Urinary bladder (tissue), 3 donors: ENCODE measurements at regions not wholly inside any gene's neighbourhood (a gene's known extent, or its start where the extent isn't known, plus 50 kb on each side); places are given as distances from the start of the nearest gene placed in this dataset.

ENCODE experiments used
- DNase-seq: peaks from one replicate; pipeline ENCODE4 v3.0.0-alpha.2; 2015; ENCODE audit errors: extremely low spot score
- H3K27ac ChIP-seq: one replicate; pipeline ENCODE4 v1.5.1; 2013; ENCODE audit warnings: low read depth, mild to moderate bottlenecking, moderate library complexity
- H3K36me3 ChIP-seq: one replicate; pipeline ENCODE4 v1.6.1; 2013; ENCODE audit warnings: mild to moderate bottlenecking, moderate library complexity; ENCODE audit not compliant: insufficient read depth
- H3K4me1 ChIP-seq: one replicate; pipeline ENCODE4 v1.6.1; 2013; ENCODE audit warnings: mild to moderate bottlenecking, moderate library complexity; ENCODE audit not compliant: insufficient read depth
- H3K4me3 ChIP-seq: one replicate; pipeline ENCODE4 v1.5.1; 2013; ENCODE audit warnings: low read depth, low read length
- WGBS: extraction: QIAGEN DNeasy Blood & Tissue Kit; methylation state at CpG from one replicate; pipeline ENCODE4 v1.1.7; 2013; 5-methylcytosine and 5-hydroxymethylcytosine counted together
- donor health status: healthy with polysubstance abuse.
- donor health status: healthy.

- no peak for DNase-seq
- Histone ChIP-seq H3K4me3 (no peak overlapping the region), H3K27ac (no peak overlapping the region), H3K36me3 (no peaks in the 10 kb centered on the region), H3K4me1 (peaks cover 3% of the 10 kb centered on the region)
- 31% methylated on average over 3 of the region's 3 CpGs for WGBS
Measured at GRCh38 chr2:46850742-46851141, 64.9 kb downstream of the MCFD2 start.

GRCh38 chr2:46849721-46850556, 65.7 kb downstream of the MCFD2 start:
- WGBS, result 28% methylated on average over 13 of the region's 13 CpGs
- Histone ChIP-seq H3K4me1 (peaks cover 3% of the 10 kb centered on the region), H3K27ac (peak overlapping the region; percentile 61), H3K36me3 (no peaks in the 10 kb centered on the region), H3K4me3 (no peak overlapping the region)
- DNase-seq, result no peak

GRCh38 chr2:46849046-46849715, 66.4 kb downstream of the MCFD2 start:
- peaks cover 3% of the 10 kb centered on the region for H3K4me1 ChIP-seq
- no peak for DNase-seq
- 38% methylated on average over 7 of the region's 7 CpGs for WGBS

DNA sequence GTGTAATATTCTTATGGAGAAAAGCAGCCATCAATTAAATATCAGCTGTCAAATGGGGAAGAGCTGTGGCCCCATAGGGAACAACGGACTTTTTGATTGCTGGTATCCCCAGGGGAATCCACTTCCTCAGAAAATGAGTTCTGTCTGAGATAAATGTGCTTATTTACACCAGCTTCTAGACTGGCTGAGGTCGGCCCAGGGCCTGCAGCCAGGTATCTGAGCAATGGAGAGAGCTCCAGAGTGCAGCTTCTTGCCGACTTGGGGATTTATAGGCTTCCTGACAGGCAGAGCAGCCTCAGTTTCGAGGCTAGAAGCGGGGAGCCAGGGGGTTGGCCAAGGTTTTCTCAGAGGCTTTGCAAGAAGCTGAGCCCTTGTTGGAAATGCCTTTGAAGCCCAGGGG, 67.2 kb downstream of the MCFD2 start:
- Histone ChIP-seq H3K4me3 (no peak overlapping the region), H3K27ac (no peak overlapping the region), H3K36me3 (no peaks in the 10 kb centered on the region), H3K4me1 (peaks cover 3% of the 10 kb centered on the region)
- 17% methylated on average over 5 of the region's 5 CpGs for WGBS
- DNase-seq, result no peak

More at GRCh38 chr2:46849046-46849715, 66.4 kb downstream of the MCFD2 start:
- H3K4me3 ChIP-seq, result no peak overlapping the region
- H3K27ac ChIP-seq, result peak overlapping the region; percentile 61
- H3K36me3 ChIP-seq, result no peaks in the 10 kb centered on the region

DNA sequence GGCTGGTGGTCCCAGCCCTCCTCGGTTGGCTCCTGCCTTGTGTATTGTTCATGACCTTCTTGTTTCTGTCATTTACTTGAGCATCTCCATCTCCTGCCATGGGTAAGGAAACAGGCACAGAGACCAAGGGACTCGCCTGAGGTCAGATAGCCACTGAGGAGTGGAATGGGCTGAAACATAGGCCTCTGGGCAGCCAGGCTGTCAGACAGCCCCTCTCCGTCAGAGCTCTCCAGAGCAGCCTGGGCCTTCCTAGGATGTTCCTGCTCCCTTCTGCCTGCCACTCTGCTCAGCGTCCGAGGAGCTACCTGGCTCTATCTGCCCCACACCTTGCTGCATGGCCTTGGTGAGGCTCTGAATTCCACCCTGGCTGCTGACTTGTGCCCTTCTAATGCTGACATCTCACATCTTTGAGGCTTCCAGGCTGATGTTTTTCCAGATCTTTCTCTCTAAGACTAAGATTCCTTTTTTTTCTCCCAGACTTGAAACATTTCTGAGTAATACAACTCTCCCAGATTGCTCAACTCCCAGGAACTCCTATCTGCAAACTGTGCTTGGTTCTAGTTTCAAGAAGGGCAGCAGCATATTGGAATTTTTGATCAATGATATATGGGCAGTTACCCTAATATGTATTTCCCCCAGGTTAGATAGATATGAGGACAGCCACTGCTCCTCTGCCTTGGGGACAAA, 67.7 kb downstream of the MCFD2 start:
- WGBS, result 34% methylated on average over 5 of the region's 5 CpGs
- DNase-seq, result no peak
- Histone ChIP-seq H3K4me1 (peaks cover 3% of the 10 kb centered on the region), H3K4me3 (no peak overlapping the region), H3K27ac (peak overlapping the region; percentile 75), H3K36me3 (no peaks in the 10 kb centered on the region)

DNA sequence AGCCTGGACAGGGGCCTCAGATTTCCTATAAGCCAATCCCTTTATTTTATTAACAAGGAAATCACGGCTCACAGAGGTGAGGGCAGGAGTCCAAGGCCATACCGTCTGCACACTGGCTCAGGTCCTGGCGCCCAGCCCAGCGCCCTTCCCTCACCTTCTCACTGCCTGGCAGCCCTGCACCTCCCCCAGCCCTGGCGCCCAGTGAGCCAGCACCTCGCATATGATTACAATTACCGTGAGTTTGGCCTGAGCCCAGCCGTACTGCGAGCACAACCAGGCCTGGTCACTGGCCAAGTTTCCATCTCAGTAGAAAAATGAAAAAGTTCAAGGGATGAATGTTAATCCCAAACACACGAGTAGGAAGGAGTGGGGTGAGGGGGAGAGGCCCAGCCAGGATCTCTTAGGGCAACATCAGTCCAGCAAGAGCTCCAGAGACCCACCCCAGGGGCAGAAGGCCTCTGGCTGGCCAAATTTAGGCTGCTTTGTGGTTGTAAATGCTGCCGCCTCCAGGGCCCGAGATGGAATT, 68.4 kb downstream of the MCFD2 start:
- Histone ChIP-seq H3K4me3 (no peak overlapping the region), H3K27ac (peak overlapping the region; percentile 75), H3K4me1 (peaks cover 3% of the 10 kb centered on the region), H3K36me3 (no peaks in the 10 kb centered on the region)
- WGBS, result 19% methylated on average over 12 of the region's 12 CpGs
- DNase-seq, result peak; percentile 78

DNA sequence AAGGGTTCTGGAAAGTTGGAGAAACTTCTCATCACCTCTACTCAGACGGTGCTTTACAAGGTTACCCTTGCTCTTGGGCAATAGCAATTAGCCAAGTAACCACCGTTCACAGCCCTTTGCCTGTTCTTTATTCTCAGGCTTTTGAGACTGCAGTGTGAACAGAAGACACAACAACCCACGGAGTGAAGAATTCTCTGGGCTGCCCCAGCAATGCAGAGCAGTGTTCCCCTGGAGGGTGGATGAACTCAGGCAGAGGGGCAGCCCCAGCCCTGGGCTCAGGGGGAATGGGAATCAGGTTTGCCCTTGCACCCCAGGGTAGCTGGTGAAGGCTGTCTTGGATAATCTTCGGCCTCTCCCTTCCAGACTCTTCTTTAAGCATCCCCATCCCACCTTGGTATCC, 69.1 kb downstream of the MCFD2 start:
- no peak overlapping the region for H3K27ac ChIP-seq
- peaks cover 3% of the 10 kb centered on the region for H3K4me1 ChIP-seq
- H3K36me3 ChIP-seq, result no peaks in the 10 kb centered on the region
- H3K4me3 ChIP-seq, result no peak overlapping the region
- no peak for DNase-seq
- WGBS, result 61% methylated on average over 4 of the region's 4 CpGs

DNA sequence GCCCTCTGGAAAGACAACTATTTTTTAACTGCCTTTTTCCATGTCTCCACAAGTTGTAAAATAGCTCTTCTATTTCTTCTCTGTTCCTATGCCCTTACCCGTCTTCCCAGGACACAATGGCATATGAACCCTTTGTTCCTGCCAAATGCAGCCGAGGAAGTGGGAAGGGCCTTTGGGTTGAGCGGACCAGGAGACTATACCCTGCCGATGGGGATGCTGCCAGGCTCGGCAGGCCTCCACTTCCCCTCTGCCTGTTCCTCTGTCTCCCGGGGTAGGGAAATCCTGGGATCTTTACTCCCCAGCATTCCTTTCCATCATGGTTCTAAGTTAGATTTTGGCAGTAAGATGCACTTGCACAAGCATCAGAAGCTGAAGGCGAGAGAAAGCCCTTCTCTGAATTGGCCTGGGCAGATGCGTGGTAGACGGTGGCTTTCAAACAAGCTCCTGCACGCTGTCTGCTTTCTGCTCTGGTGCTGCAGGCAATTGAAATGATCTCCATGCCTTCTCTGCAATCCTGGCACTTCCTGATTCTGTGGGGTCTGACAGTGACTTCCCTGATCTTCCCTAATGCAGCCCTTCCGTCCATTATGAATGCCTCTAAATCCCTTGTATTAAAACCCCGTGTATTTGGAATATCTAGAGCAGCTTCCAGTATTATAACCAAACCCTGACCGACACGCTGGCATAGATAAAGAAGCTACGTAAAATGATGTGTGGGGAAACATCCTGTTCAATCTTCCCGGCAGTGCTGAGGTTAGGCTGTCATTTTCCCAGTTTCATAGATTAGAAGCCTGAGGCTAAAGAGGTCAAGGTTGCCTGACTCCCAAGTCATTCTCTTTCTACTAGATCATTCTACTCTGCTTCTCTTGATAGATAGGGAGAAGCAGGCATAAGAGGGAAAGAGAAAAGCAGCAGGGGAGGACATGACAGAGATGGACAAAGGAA, 69.8 kb downstream of the MCFD2 start:
- peaks cover 3% of the 10 kb centered on the region for H3K4me1 ChIP-seq
- 67% methylated on average over 16 of the region's 16 CpGs for whole genome bisulfite sequencing
- no peaks in the 10 kb centered on the region for H3K36me3 ChIP-seq
- DNase-seq, result no peak
- H3K27ac ChIP-seq, result no peak overlapping the region
- no peak overlapping the region for H3K4me3 ChIP-seq

DNA sequence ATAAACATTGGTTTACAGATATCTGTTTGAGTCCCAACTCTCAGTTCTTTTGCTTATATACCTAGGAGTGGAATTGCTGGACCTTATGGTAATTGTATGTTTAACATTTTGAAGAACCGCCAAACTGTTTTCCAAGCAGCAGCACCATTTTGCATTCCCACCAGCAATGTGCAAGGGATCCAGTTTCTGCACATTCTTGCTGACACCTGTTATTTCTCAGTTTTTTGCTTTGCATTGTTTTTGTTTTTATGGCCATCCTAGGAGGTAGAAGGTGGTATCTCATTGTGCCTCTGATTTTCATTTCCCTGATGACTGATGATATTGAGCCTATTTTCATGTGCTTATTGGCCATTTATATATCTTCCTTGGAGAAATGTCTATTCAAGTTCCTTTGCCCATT, 71.2 kb downstream of the MCFD2 start:
- peaks cover under 1% of the 10 kb centered on the region for H3K4me1 ChIP-seq

DNA sequence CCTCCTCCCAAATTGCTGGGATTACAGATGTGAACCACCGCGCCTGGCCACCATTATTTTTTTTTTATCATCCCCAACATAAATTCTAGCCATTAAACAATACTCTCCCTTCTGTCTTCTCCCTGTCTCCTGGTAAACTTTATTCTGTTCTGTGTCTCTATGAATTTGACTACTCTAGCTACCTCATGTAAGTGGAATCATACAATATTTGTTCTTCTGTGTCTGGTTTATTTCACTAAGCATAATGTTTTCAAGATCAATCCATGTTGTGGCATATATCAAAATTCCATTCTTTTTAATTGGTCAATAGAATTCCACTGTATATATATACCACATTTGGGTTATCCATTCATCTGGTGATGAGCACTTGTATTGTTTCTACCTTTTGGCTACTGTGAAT, 71.6 kb downstream of the MCFD2 start:
- Histone ChIP-seq H3K4me1 (no peaks in the 10 kb centered on the region), H3K4me3 (no peak overlapping the region), H3K36me3 (no peaks in the 10 kb centered on the region), H3K27ac (no peak overlapping the region)
- 92% methylated on average over 2 of the region's 2 CpGs for WGBS
- DNase-seq, result no peak

More for the DNA sequence above, 71.2 kb downstream of the MCFD2 start:
- WGBS, result 98% methylated on average over 1 of the region's 1 CpG
- no peak overlapping the region for H3K4me3 ChIP-seq
- H3K27ac ChIP-seq, result no peak overlapping the region
- H3K36me3 ChIP-seq, result no peaks in the 10 kb centered on the region
- no peak for DNase-seq

GRCh38 chr2:46843316-46843715, 72.3 kb downstream of the MCFD2 start:
- Histone ChIP-seq H3K4me1 (no peaks in the 10 kb centered on the region), H3K36me3 (no peaks in the 10 kb centered on the region), H3K4me3 (no peak overlapping the region), H3K27ac (no peak overlapping the region)
- DNase-seq, result no peak
- 66% methylated on average over 5 of the region's 5 CpGs for WGBS

- Histone ChIP-seq H3K4me3 (no peak overlapping the region), H3K36me3 (no peaks in the 10 kb centered on the region), H3K4me1 (no peaks in the 10 kb centered on the region), H3K27ac (no peak overlapping the region)
- no peak for DNase-seq
- 97% methylated on average over 7 of the region's 7 CpGs for WGBS
Measured at GRCh38 chr2:46842876-46843275, 72.7 kb downstream of the MCFD2 start.

DNA sequence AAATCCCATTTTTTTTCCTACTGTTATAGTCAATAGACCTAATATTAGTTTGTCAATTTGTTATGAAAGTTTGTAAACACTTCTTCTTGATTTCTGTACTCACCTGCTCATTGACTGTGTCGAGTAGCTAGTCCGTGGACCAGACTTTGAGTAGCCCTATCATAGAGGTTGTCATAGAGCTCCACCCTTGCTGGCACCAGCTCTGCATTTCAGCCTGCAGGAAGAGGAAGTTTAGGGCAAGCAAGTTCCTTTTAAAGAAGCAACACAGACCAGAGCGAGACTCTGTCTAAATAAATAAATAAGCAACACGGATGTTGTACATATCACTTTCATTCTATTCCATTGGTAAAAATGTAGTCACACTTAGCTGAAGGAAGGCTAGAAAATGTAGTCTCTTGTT, 74.0 kb downstream of the MCFD2 start:
- Histone ChIP-seq H3K4me1 (no peaks in the 10 kb centered on the region), H3K36me3 (no peaks in the 10 kb centered on the region), H3K4me3 (no peak overlapping the region), H3K27ac (no peak overlapping the region)
- WGBS, result 73% methylated on average over 4 of the region's 4 CpGs
- DNase-seq, result no peak
